HG03521 (cell line): ENCODE measurements at regions not wholly inside any gene's neighbourhood (a gene's known extent, or its start where the extent isn't known, plus 50 kb on each side); places are given as distances from the start of the nearest gene placed in this dataset.
A peak's percentile ranks its signal among the peaks of the same experiment; 100 is the strongest.
"Not testable (repeated sequence)": the region's sequence is repeated elsewhere in the genome, so short reads cannot be mapped to it uniquely, and the experiment has no call there.

Experiments
- ATAC-seq: cut with Tn5 transposase; IDR thresholded peaks from one replicate; pipeline ENCODE4 v1.9.1; 2021; ENCODE audit warnings: mild to moderate bottlenecking, moderate library complexity; ENCODE audit not compliant: unreplicated experiment

- ATAC-seq: no peak
These were observed 91.2 kb upstream of the PAM start for GRCh38 chr5:102663749-102664530.

DNA sequence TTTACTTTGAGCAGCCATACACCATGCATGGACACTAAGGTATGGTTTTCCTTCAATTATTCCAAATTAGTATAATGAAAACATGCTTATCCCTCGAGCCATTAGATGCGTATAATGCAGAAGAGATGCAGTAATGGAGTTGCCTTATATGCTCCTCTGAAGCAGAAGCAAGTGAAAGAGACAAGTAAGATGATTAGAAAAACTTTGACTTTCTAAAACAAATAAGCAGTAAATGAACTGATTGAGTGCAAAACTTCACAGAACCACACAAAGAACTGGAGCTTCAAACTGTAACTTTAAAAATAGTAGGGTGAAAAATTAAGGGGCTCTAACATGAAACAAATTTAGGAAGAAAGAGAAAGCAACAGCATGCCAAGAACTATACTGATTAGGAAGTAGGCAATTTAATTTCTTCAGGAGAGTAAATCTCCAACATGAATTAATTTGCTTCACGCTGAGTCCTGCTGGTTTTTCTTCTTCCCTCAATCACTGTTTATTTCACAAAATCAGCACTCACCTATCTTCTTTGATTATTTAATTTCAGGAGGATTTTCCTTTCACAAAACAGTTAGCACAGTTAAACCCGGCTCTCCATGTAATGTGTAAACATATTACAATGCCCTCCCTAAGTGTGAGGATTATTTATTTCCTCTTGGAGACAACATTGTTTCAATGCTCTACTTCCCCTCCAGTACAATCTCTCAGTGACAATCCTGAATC, 90.3 kb upstream of the PAM start:
- ATAC-seq: no peak

DNA sequence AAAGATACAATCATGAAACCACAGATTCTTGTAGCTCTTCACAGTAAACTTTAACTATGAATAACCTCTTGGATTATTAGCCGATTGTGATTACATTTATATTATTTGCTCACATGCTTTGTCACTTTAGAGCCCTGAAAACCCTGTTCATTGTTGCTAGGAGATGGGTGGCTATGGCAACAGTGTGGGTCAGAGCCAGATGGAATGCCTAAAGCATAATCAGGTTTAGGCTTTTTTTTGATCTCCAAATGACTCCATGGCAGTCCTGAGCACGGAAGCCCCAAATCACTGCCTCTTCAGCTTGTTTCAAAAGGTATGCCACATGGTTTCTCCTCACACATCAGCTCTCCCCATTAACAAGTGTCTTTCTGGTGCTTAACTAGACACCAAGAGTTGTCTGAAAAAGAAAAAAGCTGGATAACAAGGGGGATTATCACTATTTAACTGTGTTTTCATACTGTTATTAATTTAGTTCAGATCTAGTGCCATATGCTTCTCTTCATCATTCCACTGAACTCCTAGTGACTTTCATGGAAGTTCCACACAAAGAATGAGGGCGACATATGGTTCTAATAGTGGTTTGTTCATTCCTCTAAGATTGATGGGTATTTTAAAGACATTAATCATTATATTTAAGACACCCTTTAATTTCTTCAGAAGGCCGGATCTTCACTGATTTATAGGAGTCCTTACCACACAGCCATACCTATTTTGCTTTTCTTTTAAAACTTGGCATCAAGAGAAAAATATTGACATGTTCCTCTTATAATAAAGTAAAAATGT, 88.8 kb upstream of the PAM start:
- ATAC-seq: no peak

- ATAC-seq: no peak
These were observed 86.7 kb upstream of the PAM start for GRCh38 chr5:102668220-102668932.

DNA sequence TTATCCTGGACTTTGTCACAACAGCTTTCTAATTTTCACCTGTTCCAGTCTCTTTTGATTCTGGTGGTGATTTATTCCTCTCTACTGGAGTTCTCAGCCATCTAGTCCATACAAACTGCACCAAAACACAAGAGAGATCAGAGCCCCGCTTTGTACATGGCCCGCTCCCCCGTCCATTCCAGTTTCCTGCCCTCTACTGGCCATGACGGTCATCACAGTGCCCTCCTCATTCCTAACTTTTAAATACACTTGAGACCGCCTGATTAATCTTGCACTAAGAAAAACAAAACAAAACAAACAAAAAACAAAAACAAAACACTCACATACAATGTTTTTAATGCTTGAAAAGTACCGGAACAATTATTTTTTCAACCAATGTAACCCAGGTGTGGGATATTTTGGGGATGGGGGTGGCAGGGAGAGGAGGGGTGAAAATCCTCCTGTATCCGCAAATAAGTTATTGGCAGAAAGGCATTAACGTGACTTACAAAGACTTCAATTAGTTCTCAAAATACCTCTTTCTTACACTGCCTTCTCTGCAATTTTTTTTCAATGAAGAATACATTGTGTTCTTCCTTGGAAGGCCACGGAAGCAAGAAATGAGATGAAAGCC, 84.8 kb upstream of the PAM start:
- no peak for ATAC-seq

DNA sequence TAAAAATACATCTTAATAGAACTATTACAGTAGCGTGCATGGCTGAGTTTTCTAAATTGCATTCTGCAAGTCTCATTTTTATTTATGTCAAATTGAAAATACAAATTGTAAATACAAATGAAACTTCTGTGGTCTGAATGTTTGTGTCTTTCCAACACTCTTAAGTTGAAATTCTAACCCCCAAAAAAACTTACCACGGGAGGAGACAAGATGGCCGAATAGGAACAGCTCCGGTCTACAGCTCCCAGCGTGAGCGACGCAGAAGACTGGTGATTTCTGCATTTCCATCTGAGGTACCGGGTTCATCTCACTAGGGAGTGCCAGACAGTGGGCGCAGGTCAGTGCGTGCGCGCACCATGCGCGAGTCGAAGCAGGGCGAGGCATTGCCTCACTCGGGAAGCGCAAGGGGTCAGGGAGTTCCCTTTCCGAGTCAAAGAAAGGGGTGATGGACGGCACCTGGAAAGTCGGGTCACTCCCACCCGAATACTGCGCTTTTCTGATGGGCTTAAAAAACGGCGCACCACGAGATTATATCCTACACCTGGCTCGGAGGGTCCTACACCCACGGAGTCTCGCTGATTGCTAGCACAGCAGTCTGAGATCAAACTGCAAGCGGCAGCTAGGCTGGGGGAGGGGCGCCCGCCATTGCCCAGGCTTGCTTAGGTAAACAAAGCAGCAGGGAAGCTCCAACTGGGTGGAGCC, 83.9 kb upstream of the PAM start:
- not testable (repeated sequence) for ATAC-seq

DNA sequence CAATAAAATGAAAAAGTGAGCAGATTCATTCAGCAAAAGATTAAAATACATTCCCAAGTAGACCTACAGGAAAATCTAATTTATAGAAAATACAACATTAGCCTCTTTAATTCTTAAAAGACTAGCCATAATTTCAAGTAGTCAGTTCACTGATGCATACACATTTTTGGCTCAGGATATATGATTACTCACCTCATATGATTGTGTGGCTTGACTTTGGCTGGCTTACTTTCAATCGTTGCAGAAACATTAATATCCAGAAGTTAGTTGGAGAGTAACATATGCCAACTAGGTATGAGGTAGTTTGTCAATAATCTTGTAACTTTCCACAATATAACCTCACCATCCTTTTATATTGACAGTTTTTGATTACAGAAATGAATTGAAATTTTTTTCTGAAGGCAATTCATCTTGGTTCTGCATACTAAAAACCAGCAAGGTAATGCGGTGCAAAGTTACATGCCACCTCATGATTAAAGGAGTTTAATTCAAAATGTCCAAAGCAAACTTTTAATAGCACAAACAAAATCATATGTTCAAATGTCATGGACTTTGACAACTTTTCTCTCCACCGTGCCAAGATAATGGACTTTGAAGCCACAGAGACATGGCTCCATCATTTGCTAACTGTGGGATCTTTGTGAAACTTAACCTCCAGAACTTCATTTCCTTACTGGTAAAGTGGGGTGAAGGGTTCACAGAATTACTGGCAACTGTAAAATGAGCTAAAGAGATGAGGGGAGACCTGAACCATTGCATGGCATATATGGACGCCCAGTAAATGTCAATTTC, 76.6 kb upstream of the PAM start:
- ATAC-seq: no peak

GRCh38 chr5:102681403-102681983, 73.6 kb upstream of the PAM start:
- peak; percentile 91 for ATAC-seq

DNA sequence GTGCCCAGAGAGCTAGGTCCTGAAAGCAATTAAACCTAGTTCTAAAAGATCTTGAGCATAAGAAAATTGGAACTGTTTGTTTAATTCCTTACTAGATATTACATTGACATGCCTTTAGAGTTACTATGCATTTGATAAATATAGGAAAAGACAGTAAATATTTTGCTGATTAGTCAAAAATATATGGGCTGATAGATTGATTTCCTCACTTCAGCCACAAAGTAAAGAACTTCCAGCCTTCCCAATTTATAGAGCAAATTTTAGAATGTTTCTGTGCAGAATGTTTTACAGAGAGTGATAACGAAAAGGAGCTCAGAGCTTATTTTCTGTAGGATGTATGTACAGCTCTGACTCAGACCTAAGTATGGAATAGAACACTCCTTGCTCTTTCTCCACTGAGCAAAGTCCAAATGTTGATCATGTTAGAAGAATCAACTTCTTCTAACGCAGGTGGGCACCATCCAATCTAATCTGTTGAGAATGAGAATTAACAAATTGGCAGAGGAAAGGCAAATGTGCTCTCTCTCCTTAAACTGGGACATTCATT, 72.9 kb upstream of the PAM start:
- no peak for ATAC-seq

DNA sequence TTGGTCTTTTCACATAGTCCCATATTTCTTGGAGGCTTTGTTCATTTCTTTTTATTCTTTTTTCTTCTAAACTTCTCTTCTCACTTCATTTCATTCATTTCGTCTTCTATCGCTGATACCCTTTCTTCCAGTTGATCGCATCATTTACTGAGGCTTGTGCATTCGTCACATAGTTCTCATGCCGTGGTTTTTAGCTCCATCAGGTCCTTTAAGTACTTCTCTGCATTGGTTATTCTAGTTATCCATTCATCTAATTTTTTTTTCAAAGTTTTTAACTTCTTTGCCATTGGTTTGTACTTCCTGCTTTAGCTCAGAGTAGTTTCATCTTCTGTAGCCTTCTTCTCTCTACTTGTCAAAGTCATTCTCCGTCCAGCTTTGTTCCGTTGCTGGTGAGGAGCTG, 67.0 kb upstream of the PAM start:
- not testable (repeated sequence) for ATAC-seq

GRCh38 chr5:102688581-102689342, 66.3 kb upstream of the PAM start:
- not testable (repeated sequence) for ATAC-seq

- no peak for ATAC-seq
These were observed 64.2 kb upstream of the PAM start for GRCh38 chr5:102690910-102691309.

- no peak for ATAC-seq
These were observed 63.7 kb upstream of the PAM start for GRCh38 chr5:102691434-102691833.

GRCh38 chr5:102700120-102700831, 54.8 kb upstream of the PAM start:
- ATAC-seq: no peak

- ATAC-seq: no peak
These were observed 54.2 kb upstream of the PAM start for GRCh38 chr5:102700916-102701315.

DNA sequence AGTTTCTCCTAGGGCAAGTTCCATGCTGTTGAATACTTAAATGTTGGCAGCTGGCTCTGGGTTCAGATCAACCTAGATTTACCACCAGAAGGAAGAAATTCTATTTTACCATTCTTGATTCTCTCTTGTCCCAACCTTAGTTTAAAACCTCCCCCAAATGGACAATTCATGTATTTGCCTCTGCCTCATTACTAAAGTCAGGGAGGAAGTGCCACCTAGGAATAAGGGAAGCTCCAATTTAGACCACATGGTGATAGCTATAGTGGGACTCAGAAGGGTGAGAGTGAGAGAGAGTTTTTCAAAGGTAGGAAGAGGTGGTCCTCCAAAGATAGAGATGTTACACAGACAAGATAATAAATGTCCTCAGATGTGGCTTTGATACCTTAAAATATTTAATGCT, 53.4 kb upstream of the PAM start:
- no peak for ATAC-seq
